ENCODE measurements at regions not wholly inside any gene's neighbourhood (a gene's known extent, or its start where the extent isn't known, plus 50 kb on each side); places are given as distances from the start of the nearest gene placed in this dataset.

DNA sequence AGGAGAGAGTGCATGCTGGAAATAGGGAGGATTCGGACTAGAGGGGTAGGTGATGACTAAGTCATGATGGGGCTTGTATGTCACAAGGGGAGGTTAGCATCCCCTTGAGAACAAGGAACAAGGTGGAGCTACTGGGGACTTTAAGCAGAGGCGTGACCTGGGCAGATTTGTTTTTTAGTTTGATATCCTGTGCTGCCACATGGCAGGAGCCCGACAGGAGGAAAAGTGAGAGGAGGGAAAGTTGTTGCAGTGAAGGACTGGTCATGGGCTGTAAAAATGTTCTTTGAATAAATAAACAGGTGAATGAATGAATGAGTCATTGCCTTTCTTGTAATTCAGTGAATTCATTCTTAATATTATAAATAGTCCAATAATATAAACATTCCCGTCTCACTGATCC is 365.1 kb upstream of the CDH5 start:
- no peak for DNase-seq

- DNase-seq = no peak
Measured at GRCh38 chr16:65998443-65998842, 368.0 kb upstream of the CDH5 start.

- DNase-seq = no peak
Measured at GRCh38 chr16:65994291-65994690, 372.2 kb upstream of the CDH5 start.

DNA sequence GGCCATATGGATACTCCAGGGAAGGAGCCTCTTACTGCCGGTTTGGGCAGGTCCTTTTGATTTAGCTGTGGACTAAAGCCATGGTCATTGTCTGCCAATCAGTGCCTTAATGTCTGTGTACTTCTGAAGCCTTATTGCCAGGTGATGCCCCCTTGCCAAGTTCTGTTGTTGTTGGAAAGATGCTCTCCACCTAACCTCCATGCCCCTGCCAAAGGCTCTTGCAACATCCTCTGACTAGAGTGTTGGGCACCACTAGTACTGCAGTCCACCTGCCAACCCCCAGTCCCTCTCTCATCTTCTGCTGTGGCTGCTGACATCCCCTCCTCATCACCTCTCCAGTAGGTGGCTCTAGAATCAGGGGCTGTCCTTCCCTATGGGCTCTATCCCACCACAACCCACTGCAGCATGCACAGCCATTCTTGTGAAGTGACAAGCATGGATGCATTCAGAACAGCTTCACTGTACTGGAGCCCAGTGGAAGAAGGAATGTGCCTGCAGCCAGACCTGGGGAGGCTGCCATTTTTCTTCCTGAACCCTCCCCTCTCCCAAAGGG is 375.3 kb upstream of the CDH5 start:
- DNase-seq = no peak

GRCh38 chr16:65989861-65990604 is 376.5 kb upstream of the CDH5 start:
- DNase-seq = no peak

DNA sequence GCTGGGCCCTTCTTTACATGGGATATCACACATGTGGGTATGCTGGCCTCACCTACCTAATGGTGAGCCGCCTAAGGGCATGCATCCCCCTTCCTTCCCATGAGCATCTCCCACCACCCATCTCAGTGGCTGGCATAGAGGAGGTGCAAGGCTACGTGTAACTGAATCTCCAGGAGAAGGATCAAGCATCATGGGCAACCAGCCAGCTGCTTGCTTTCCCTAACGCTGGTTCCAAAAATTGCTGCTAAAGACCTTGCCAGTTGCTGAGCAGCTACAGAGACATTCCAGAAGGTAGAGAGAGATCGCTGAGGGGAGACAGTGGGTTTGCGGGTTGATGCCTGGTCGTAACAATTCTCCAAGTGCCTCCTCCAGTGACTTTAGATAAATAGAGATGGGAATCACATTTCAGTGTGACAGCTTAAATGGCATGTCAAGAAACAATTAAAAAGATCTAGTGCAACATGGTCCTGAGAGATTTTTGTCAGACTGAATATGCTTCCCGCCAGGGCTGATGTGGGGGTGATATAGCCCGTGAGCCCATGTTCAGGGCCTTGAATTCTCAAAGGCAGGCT is 378.4 kb upstream of the CDH5 start:
- DNase-seq = no peak

DNA sequence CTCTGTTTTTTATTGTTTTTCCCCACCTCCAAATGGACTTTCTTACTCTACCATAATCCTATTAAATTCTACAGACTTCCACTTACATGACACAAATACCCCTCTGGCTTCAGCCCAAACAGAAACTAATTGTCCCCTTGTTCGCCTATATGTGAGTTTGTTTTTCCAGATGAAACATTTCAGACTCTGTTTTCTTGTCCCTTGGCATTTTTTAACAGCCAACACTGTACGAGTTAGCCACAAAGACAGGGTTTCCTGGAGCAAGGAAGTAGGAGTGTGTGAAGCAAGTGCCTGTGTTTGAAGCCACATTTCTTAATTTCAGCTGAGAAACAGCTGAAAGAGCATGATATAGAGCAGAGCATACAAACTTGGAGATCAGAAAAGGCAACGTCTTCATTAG is 382.2 kb upstream of the CDH5 start:
- DNase-seq = no peak

GRCh38 chr16:65981057-65981456 is 385.4 kb upstream of the CDH5 start:
- no peak for DNase-seq

DNA sequence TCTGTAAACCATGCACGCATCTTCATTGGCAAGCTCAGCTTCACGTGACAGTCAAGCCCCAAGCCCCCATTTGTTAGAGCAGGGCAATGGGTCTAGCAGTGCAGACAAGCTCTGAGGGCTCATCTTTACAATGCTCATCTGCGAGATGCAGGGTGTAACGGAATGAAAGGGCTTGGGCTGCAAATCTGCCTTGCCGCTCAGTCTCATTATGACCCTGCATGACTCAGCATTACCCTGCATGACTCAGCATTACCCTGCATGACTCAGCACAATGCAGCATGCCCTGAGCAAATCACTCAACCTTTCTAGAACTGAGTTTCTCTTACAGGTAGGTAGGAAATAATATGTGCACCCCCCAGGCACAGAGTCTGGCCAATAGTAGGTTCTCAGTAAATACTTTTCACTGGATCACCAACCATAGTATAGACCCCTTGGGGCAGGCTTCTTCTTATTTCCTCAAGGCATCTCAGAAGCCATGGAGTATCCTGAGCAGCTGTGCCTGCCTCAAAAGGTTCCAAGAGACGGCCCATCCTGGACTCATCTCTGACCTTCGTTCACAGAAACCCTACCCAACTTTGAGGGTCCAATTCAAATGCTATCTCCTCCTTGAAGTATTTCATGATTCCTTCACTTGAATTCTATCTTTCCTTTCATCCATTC is 391.3 kb upstream of the CDH5 start:
- DNase-seq = no peak

- DNase-seq = no peak
Measured at GRCh38 chr16:65967376-65967775, 399.1 kb upstream of the CDH5 start.

- DNase-seq = no peak
Measured at GRCh38 chr16:65965628-65966027, 400.9 kb upstream of the CDH5 start.

DNA sequence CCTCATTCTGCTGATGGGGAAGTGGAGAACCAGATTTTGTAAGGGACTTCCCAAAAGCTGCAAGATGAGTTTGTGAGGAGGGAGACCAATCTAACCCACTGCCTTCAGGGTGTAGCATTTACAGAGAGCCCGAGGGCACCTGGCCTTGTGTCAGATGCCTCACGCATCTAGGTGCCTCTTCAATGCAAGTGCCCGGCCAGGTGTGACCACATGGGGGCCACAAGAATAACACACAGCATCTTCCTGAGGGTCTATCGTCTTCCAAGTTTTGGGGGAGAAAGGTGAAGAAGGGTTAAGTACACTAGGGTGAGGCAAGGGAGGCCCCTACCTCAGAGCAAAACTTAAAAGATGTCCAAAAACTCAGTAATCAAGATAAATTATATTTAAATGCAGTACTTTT is 401.7 kb upstream of the CDH5 start:
- no peak for DNase-seq

- DNase-seq = no peak
Measured at GRCh38 chr16:65961476-65962143, 404.9 kb upstream of the CDH5 start.

DNA sequence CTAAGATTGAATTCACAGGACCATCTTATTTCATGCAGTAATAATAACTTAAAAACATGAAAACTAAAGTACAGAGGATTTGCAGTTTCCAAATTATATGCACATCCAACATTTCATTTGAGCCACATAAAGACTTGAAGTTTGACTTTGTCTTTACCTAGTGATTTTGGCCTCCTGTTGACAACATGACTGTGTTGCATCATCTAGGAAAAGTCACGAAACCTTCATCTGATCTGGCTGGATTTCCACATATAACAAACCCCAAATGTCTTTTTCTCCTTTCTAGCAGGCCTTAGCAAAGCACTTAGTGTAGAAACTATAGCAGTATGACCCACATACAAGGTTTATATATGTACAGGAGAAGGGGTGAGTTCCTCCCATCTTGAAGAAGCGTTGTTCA is 406.5 kb upstream of the CDH5 start:
- no peak for DNase-seq

GRCh38 chr16:65958086-65958485 is 408.4 kb upstream of the CDH5 start:
- DNase-seq = no peak

DNA sequence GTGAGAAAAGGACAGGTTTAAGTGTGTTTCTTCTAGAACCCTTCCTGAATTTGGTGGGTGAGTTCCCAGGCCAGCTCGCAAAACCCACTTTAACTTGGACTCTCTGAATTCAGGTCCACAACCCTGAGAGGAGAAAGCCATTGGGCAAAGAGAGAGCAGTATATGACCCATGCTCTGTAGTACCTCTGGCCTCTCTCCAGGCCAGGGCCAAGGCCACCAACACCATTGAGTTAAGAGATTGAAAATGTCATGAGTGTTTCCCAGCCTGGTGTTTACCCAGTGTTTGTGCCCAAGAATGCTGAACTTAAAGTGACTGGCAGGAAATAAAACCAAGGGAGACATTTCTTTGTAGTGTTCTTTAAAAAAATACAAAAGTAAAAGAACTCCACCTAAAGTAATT is 410.4 kb upstream of the CDH5 start:
- DNase-seq = no peak

GRCh38 chr16:65954446-65954845 is 412.0 kb upstream of the CDH5 start:
- no peak for DNase-seq

- no peak for DNase-seq
Measured at GRCh38 chr16:65950211-65950610, 416.3 kb upstream of the CDH5 start.

- DNase-seq = no peak
Measured at GRCh38 chr16:65948361-65948760, 418.1 kb upstream of the CDH5 start.

GRCh38 chr16:65947951-65948350 is 418.5 kb upstream of the CDH5 start:
- no peak for DNase-seq

GRCh38 chr16:65945493-65945892 is 421.0 kb upstream of the CDH5 start:
- DNase-seq = no peak

GRCh38 chr16:65944361-65944760 is 422.1 kb upstream of the CDH5 start:
- DNase-seq = no peak

- DNase-seq = no peak
Measured at GRCh38 chr16:65940711-65941110, 425.8 kb upstream of the CDH5 start.

DNA sequence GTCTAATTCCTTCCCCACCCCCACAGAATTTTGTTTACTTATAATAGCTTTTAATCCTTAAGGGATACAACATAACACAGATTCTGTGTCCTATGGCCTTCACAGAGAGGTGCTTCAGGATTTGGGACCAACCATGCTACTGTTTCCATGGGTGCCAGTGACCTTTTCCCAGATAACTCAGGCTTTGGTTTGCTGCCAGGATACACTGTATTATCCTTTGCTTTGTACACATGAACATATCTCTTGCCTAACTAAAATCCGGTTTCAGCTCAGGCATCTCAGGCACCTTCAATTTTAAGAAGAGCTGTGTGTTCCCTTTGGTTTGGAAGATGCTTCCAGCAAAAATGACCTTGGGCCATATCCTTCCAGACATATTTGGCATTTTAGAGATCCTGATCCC is 428.4 kb upstream of the CDH5 start:
- no peak for DNase-seq
